ENCODE measurements at regions not wholly inside any gene's neighbourhood (a gene's known extent, or its start where the extent isn't known, plus 50 kb on each side); places are given as distances from the start of the nearest gene placed in this dataset.

GRCh38 chr11:134835561-134835960 lies 423.5 kb upstream of the B3GAT1 start:
- H3K4me3 Mint-ChIP-seq: no peak overlapping the region
- no peaks in the 10 kb centered on the region for H3K9me3 Mint-ChIP-seq
- H3K27me3 Mint-ChIP-seq (ENCODE audit: low read depth): peaks cover 3% of the 10 kb centered on the region
- no peak overlapping the region for H3K27ac Mint-ChIP-seq
- DNase-seq (ENCODE audit: low spot score): no peak
- H3K4me1 Mint-ChIP-seq (ENCODE audit: low read depth): no peaks in the 10 kb centered on the region
- H3K36me3 Mint-ChIP-seq (ENCODE audit: low read depth): no peaks in the 10 kb centered on the region

- Mint-ChIP-seq H3K9me3 (no peaks in the 10 kb centered on the region), H3K36me3 (ENCODE audit: low read depth) (no peaks in the 10 kb centered on the region), H3K4me1 (ENCODE audit: low read depth) (no peaks in the 10 kb centered on the region), H3K27ac (no peak overlapping the region), H3K4me3 (no peak overlapping the region), H3K27me3 (ENCODE audit: low read depth) (peaks cover 3% of the 10 kb centered on the region)
- no peak for DNase-seq (ENCODE audit: low spot score)
Observed at GRCh38 chr11:134830312-134830711, 418.3 kb upstream of the B3GAT1 start.

GRCh38 chr11:134823970-134824369 lies 411.9 kb upstream of the B3GAT1 start:
- Mint-ChIP-seq H3K4me1 (ENCODE audit: low read depth) (no peaks in the 10 kb centered on the region), H3K36me3 (ENCODE audit: low read depth) (no peaks in the 10 kb centered on the region), H3K9me3 (no peaks in the 10 kb centered on the region), H3K27ac (no peak overlapping the region), H3K27me3 (ENCODE audit: low read depth) (no peaks in the 10 kb centered on the region), H3K4me3 (no peak overlapping the region)
- DNase-seq (ENCODE audit: low spot score): no peak

GRCh38 chr11:134822897-134823296 lies 410.9 kb upstream of the B3GAT1 start:
- H3K4me1 Mint-ChIP-seq (ENCODE audit: low read depth): no peaks in the 10 kb centered on the region
- no peak overlapping the region for H3K27ac Mint-ChIP-seq
- H3K36me3 Mint-ChIP-seq (ENCODE audit: low read depth): no peaks in the 10 kb centered on the region
- no peak overlapping the region for H3K4me3 Mint-ChIP-seq
- peaks cover 2% of the 10 kb centered on the region for H3K27me3 Mint-ChIP-seq (ENCODE audit: low read depth)
- no peak for DNase-seq (ENCODE audit: low spot score)
- H3K9me3 Mint-ChIP-seq: no peaks in the 10 kb centered on the region

- peaks cover 2% of the 10 kb centered on the region for H3K27me3 Mint-ChIP-seq (ENCODE audit: low read depth)
- no peak overlapping the region for H3K4me3 Mint-ChIP-seq
- no peak for DNase-seq (ENCODE audit: low spot score)
Observed at GRCh38 chr11:134821422-134821821, 409.4 kb upstream of the B3GAT1 start.

GRCh38 chr11:134819041-134819440 lies 407.0 kb upstream of the B3GAT1 start:
- no peaks in the 10 kb centered on the region for H3K9me3 Mint-ChIP-seq
- no peak overlapping the region for H3K27ac Mint-ChIP-seq
- no peak for DNase-seq (ENCODE audit: low spot score)
- H3K27me3 Mint-ChIP-seq (ENCODE audit: low read depth): peaks cover 2% of the 10 kb centered on the region
- H3K4me3 Mint-ChIP-seq: no peak overlapping the region
- no peaks in the 10 kb centered on the region for H3K4me1 Mint-ChIP-seq (ENCODE audit: low read depth)
- H3K36me3 Mint-ChIP-seq (ENCODE audit: low read depth): no peaks in the 10 kb centered on the region

More at GRCh38 chr11:134821422-134821821, 409.4 kb upstream of the B3GAT1 start:
- Mint-ChIP-seq H3K4me1 (ENCODE audit: low read depth) (no peaks in the 10 kb centered on the region), H3K9me3 (no peaks in the 10 kb centered on the region), H3K27ac (no peak overlapping the region), H3K36me3 (ENCODE audit: low read depth) (no peaks in the 10 kb centered on the region)

DNA sequence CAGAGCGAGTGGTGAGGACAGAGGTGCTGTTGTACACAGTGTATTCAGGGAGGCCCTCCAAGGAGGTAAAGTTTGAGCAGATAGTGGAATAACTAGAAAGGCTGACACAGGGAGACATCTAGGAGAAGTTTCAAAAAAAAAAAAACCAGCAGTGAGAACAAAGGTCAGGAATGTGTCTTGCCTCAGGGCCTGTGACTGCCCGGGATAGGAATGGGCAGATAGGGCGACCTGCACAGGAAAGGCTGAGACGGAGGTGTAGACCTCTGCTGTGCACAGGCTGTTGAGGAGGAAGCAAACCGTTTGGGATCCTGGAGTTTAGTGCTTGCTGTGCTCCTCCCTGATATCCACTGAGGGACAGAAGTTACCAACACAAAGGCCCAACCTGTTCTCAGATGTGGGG lies 406.5 kb upstream of the B3GAT1 start:
- H3K36me3 Mint-ChIP-seq (ENCODE audit: low read depth): no peaks in the 10 kb centered on the region
- no peak for DNase-seq (ENCODE audit: low spot score)
- no peak overlapping the region for H3K27ac Mint-ChIP-seq
- peaks cover 2% of the 10 kb centered on the region for H3K27me3 Mint-ChIP-seq (ENCODE audit: low read depth)
- H3K4me1 Mint-ChIP-seq (ENCODE audit: low read depth): no peaks in the 10 kb centered on the region
- H3K4me3 Mint-ChIP-seq: no peak overlapping the region
- no peaks in the 10 kb centered on the region for H3K9me3 Mint-ChIP-seq

DNA sequence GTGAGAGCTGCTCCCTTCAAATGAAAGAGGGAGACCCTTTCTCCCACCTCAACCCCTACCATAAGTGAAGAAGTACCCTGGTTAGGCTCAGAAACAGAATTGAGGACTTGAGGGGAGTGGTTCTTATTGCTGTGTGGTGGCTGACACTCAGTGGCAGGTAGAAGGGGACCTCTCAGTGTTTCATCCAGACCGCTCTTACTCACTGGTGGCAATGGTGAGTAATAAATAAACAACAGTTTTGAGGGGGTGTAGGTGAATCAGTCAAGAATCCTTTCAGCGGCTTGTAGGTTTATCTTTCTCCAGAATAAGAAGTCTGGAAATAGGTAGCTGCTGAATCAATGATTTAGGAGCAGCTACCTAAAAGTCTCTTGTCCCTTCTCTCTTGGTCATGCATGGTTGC lies 403.4 kb upstream of the B3GAT1 start:
- H3K36me3 Mint-ChIP-seq (ENCODE audit: low read depth): no peaks in the 10 kb centered on the region
- H3K27me3 Mint-ChIP-seq (ENCODE audit: low read depth): peaks cover 2% of the 10 kb centered on the region
- no peak overlapping the region for H3K4me3 Mint-ChIP-seq
- no peaks in the 10 kb centered on the region for H3K9me3 Mint-ChIP-seq
- no peak for DNase-seq (ENCODE audit: low spot score)
- no peak overlapping the region for H3K27ac Mint-ChIP-seq
- no peaks in the 10 kb centered on the region for H3K4me1 Mint-ChIP-seq (ENCODE audit: low read depth)

DNA sequence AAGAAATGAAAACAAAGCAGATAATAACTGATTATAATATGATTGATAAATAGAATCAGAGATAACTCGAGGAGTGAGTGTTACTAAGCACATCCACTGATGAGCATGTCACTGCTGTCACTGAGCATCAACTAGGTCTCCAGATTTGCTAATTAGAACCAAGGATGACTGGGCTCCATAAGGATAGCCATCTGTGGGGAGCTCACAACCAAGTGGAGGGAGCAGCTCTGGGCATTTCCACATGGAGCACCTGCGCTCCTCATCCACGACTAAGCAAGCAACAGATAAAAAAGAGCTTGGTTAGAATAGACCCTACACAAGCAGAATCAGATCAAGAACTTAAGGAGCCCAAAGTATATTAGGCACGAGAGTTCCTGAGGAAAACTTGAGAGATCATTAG lies 396.0 kb upstream of the B3GAT1 start:
- Mint-ChIP-seq H3K36me3 (ENCODE audit: low read depth) (no peaks in the 10 kb centered on the region), H3K27ac (no peak overlapping the region), H3K9me3 (no peaks in the 10 kb centered on the region), H3K27me3 (ENCODE audit: low read depth) (no peaks in the 10 kb centered on the region), H3K4me3 (no peak overlapping the region), H3K4me1 (ENCODE audit: low read depth) (no peaks in the 10 kb centered on the region)
- no peak for DNase-seq (ENCODE audit: low spot score)

- no peaks in the 10 kb centered on the region for H3K9me3 Mint-ChIP-seq
- H3K27me3 Mint-ChIP-seq (ENCODE audit: low read depth): no peaks in the 10 kb centered on the region
- DNase-seq (ENCODE audit: low spot score): no peak
- no peaks in the 10 kb centered on the region for H3K36me3 Mint-ChIP-seq (ENCODE audit: low read depth)
- no peaks in the 10 kb centered on the region for H3K4me1 Mint-ChIP-seq (ENCODE audit: low read depth)
- H3K27ac Mint-ChIP-seq: no peak overlapping the region
- no peak overlapping the region for H3K4me3 Mint-ChIP-seq
Observed at GRCh38 chr11:134802598-134802997, 390.6 kb upstream of the B3GAT1 start.

- Mint-ChIP-seq H3K4me3 (no peak overlapping the region), H3K4me1 (ENCODE audit: low read depth) (no peaks in the 10 kb centered on the region), H3K9me3 (no peaks in the 10 kb centered on the region), H3K36me3 (ENCODE audit: low read depth) (no peaks in the 10 kb centered on the region), H3K27ac (no peak overlapping the region), H3K27me3 (ENCODE audit: low read depth) (no peaks in the 10 kb centered on the region)
- no peak for DNase-seq (ENCODE audit: low spot score)
Observed at GRCh38 chr11:134802116-134802515, 390.1 kb upstream of the B3GAT1 start.

GRCh38 chr11:134801570-134801969 lies 389.5 kb upstream of the B3GAT1 start:
- no peaks in the 10 kb centered on the region for H3K4me1 Mint-ChIP-seq (ENCODE audit: low read depth)
- H3K36me3 Mint-ChIP-seq (ENCODE audit: low read depth): no peaks in the 10 kb centered on the region
- H3K27me3 Mint-ChIP-seq (ENCODE audit: low read depth): no peaks in the 10 kb centered on the region
- H3K9me3 Mint-ChIP-seq: no peaks in the 10 kb centered on the region
- DNase-seq (ENCODE audit: low spot score): no peak
- no peak overlapping the region for H3K4me3 Mint-ChIP-seq
- no peak overlapping the region for H3K27ac Mint-ChIP-seq

DNA sequence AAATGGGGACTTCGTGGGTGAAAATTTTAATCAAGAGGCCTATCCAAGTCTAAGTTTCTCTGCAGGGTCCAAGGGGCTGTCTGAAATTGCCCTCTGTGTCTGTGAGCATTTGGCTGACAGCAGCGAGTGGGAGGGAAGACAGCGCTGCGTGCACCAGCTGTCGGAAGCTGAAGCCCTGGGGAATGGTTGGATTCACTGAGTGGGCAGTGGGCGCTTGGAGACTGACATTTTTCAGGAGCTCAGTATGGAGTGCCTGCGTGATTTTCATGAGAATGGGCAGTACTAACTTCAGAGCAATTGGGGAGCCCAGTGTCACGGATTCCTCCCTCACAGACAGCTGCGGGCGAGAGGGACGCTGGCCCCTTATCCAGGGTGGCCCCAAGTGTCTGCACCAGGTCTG lies 388.8 kb upstream of the B3GAT1 start:
- Mint-ChIP-seq H3K4me1 (ENCODE audit: low read depth) (no peaks in the 10 kb centered on the region), H3K9me3 (no peaks in the 10 kb centered on the region), H3K36me3 (ENCODE audit: low read depth) (no peaks in the 10 kb centered on the region), H3K27me3 (ENCODE audit: low read depth) (no peaks in the 10 kb centered on the region), H3K27ac (no peak overlapping the region), H3K4me3 (no peak overlapping the region)
- DNase-seq (ENCODE audit: low spot score): no peak

GRCh38 chr11:134800130-134800529 lies 388.1 kb upstream of the B3GAT1 start:
- Mint-ChIP-seq H3K4me1 (ENCODE audit: low read depth) (no peaks in the 10 kb centered on the region), H3K9me3 (no peaks in the 10 kb centered on the region), H3K27me3 (ENCODE audit: low read depth) (no peaks in the 10 kb centered on the region), H3K4me3 (no peak overlapping the region), H3K27ac (no peak overlapping the region), H3K36me3 (ENCODE audit: low read depth) (no peaks in the 10 kb centered on the region)
- DNase-seq (ENCODE audit: low spot score): no peak

GRCh38 chr11:134799386-134799785 lies 387.3 kb upstream of the B3GAT1 start:
- no peak for DNase-seq (ENCODE audit: low spot score)
- H3K9me3 Mint-ChIP-seq: no peaks in the 10 kb centered on the region
- H3K27me3 Mint-ChIP-seq (ENCODE audit: low read depth): no peaks in the 10 kb centered on the region
- H3K36me3 Mint-ChIP-seq (ENCODE audit: low read depth): no peaks in the 10 kb centered on the region
- no peak overlapping the region for H3K27ac Mint-ChIP-seq
- no peak overlapping the region for H3K4me3 Mint-ChIP-seq
- no peaks in the 10 kb centered on the region for H3K4me1 Mint-ChIP-seq (ENCODE audit: low read depth)
